ENCODE measurements at regions not wholly inside any gene's neighbourhood (a gene's known extent, or its start where the extent isn't known, plus 50 kb on each side); places are given as distances from the start of the nearest gene placed in this dataset.
"Not testable (repeated sequence)": the region's sequence is repeated elsewhere in the genome, so short reads cannot be mapped to it uniquely, and the experiment has no call there.

DNA sequence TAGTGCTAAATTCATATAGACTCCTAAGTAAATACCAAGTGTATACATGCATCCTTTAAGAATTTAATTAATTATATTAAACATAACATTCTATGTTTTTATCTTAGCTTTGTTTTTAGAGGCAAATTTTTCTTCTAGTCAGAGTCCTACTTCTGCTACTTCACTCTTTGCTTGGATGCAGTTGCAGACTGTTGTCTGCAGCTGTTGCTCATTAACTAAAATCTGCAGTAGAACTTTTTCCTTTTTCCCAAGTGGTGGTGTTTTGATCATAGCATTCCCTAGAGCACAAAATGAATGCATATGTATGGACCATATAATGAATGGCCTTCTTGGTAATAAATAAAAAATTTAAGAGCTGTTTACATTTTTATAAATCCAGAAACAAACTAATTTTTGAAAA, 198.3 kb downstream of the CASP12 start:
- DNase-seq = no peak

GRCh38 chr11:104695065-104695463, 203.2 kb downstream of the CASP12 start:
- no peak for DNase-seq

DNA sequence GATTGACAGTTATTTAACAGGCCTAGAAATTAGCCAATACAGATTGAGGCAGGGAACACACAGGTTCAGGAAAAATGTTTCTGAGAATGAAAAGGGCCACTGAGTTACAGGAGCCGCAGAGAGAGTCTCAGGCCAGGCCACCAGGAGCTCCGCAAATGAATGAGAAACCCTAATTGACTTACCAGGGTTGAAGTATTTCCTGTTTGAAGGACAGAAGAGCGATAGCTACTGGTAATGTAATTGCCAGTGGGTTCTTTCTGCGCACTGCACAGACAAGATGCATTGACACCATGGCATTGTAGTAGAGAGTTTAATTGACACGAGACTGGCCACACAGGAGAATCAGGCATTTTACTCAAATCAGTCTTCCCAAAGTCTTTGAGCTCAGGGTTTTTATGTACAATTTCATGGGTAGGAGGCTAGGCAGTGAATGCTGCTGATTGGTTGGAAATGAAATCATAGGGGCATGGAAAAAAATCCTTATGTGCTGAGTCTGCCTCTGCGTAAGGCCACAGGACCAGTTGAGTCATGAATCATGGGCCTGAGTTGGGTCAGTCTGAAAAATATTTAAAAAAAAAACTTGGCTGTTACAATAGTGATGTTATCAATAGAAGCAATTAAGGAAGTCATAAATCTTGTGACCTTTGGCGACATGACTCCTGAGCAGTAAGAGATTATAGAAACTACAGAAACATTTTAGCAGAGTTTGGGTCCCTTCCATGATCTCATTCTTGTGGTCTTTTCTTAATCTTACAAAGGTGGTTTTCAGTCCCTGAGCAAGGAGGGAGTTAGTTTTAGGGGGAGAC, 203.8 kb downstream of the CASP12 start:
- no peak for DNase-seq

- DNase-seq = no peak
Observed at GRCh38 chr11:104692751-104693150, 205.5 kb downstream of the CASP12 start.

- DNase-seq = no peak
Observed at GRCh38 chr11:104691129-104691528, 207.1 kb downstream of the CASP12 start.

GRCh38 chr11:104690241-104690640, 208.0 kb downstream of the CASP12 start:
- DNase-seq = no peak

GRCh38 chr11:104688731-104689130, 209.5 kb downstream of the CASP12 start:
- DNase-seq = no peak

GRCh38 chr11:104682206-104682605, 216.1 kb downstream of the CASP12 start:
- no peak for DNase-seq

GRCh38 chr11:104679258-104679657, 219.0 kb downstream of the CASP12 start:
- no peak for DNase-seq

- DNase-seq = no peak
Observed at GRCh38 chr11:104678408-104678807, 219.9 kb downstream of the CASP12 start.

- not testable (repeated sequence) for DNase-seq
Observed at GRCh38 chr11:104677069-104677468, 221.2 kb downstream of the CASP12 start.

DNA sequence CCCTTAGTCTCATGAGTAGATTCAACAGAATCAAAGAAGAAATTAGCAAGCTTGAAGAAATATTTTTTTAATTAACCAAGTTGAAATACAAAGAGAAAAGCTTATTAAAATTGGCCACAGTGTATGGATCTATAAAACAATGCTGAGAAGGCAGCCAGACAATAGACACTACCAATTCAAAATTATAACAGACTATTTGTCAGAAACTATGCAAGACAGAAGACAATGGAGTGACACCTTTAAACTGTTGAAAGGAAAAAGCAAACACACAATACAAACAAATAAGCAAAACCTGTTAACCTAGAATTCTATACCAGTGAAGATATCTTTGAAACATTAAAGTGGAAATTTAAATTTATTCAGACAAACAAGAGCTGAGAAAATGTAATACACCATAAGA, 225.4 kb downstream of the CASP12 start:
- no peak for DNase-seq

DNA sequence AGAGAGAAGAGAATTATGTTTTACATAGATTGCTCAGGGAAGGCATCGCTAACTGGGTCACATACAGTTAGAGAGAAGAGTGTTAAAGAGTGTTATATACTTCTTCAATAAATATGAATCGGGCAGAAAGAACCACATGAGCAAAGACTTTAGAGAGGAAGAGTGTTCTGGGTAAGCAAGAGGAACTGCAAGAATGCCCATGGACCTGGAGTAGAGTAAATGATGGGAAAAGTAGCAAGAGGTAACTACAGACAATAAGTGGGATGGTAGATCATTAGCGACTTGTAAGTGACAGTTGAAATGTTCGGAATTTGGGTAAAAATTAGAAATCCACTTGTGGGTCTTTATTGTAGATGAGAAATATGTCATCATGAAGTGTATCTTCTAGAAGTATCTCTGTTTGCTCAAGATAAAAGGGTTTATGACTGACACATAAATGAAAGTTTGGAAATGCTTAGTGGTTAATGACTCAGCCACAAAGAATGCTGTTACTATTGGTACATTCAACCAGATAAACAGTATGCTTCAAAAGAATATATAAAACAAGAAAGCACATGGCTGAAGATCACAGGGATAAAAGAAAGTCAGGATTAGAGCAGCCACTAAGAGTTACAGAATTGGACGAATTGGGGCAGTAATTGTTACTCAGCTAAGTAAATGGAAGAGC, 229.3 kb downstream of the CASP12 start:
- DNase-seq = no peak

DNA sequence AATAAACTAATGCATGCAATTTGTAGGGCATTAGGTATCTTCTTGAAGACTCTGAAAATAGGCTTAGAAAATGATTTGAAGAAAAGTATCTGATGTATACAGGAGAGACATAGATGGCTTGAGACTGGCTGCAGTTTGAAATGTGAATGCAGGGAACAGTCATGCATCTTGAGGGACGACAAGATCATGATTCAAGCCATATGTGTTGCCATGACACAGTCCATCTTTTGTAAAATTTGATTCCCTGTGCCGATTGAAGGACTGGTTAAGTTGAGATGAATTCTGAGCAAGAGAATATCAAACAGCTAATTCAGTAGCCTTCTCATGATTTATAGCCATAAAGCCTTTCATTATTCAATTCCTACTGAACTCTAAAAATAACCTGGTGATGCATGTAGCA, 231.6 kb downstream of the CASP12 start:
- DNase-seq = no peak

- no peak for DNase-seq
Observed at GRCh38 chr11:104665641-104666040, 232.6 kb downstream of the CASP12 start.

GRCh38 chr11:104663190-104664140, 234.8 kb downstream of the CASP12 start:
- DNase-seq = no peak

- DNase-seq = no peak
Observed at GRCh38 chr11:104661901-104662300, 236.4 kb downstream of the CASP12 start.

DNA sequence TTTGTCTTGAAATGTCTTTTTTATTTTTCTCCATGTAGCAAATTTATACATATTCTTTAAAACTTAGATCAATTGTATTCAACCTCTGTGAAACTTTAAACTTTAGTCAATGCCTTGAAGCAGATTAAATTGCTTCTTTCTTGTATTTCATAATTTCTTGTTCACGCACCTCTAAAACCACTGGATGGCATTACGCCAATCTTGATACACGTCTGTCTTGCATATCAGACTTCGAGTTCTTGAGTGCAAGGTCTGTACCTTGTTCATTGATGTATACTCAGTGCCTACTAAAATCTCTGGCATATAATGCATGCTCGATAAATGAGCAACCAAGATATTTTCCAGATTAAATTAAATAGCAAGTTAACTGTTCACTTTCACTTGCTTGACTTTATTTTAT, 236.8 kb downstream of the CASP12 start:
- DNase-seq = no peak

GRCh38 chr11:104658177-104658576, 240.1 kb downstream of the CASP12 start:
- DNase-seq = no peak

DNA sequence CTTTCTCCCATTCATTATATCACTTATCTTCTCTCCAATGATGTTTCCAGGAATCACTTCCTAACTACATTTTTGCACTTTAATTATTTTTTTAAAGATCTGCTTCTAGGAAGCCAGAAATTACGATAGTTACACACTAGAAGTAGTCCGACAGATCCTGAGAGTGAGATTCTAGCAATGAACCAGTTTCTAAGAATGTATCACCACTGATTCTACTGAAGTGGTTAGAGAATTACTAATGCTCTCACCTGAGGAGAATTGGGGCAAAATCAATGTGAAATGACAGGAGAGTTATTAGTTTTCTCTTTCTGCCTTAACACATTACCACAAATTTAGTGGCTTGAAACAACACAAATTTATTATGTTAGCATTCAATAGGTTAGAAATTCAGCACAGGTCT, 241.2 kb downstream of the CASP12 start:
- no peak for DNase-seq

DNA sequence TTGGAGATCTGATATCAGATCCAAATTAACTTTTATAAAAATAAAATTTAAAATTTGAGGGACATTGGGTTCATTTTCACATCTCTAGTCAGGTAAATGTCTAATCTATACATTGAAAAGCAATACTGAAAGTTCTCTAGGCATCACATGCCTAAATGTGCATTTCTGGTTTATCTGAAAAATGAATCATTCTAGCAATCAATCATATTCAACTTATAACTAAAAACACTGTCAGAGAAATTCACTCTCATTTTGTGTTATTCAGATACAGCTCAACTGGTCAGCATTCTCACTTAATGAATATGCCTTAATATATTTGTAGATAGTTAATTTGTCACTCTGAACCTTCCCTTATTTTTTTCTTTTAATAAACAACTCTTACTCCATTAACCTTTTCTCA, 243.2 kb downstream of the CASP12 start:
- DNase-seq = no peak

GRCh38 chr11:104654181-104654813, 244.0 kb downstream of the CASP12 start:
- DNase-seq = no peak

- DNase-seq = no peak
Observed at GRCh38 chr11:104653407-104653806, 244.9 kb downstream of the CASP12 start.

All from SHP77 (cell line).